GM12878 (cell line): ENCODE measurements at regions not wholly inside any gene's neighbourhood (a gene's known extent, or its start where the extent isn't known, plus 50 kb on each side); places are given as distances from the start of the nearest gene placed in this dataset.

Source experiments
- ATAC-seq: fragments of 200-7000 bp; cut with Tn5 transposase; 3 replicates; pipeline ENCODE4 v1.9.1; 2020; ENCODE audit warnings: mild to moderate bottlenecking, moderate library complexity
- BruUV-seq: library from RNA; stranded (reverse); fragments of 400-500 nt; replicated peaks from 2 replicates; lab custom pipeline; 2021; lab: Mats Ljungman, UMichigan
- CTCF ChIA-PET: fragments of 300-600 bp; sonication (Branson Sonifier 250); formaldehyde crosslinking; extraction: SDS; loops from one replicate; lab custom pipeline; 2021; ENCODE audit warnings: inconsistent platforms; lab: Yijun Ruan, JAX
- POLR2A ChIA-PET: fragments of 350-600 bp; formaldehyde crosslinking; extraction: SDS; loops from one replicate; lab custom pipeline; 2021; ENCODE audit warnings: inconsistent platforms; lab: Charles Lee
- RAD21 ChIA-PET: fragments of 300-600 bp; sonication (Branson Sonifier 250); formaldehyde crosslinking; loops from one replicate; lab custom pipeline; 2023; ENCODE audit warnings: antibody characterized with exemption; ENCODE audit not compliant: unreplicated experiment; lab: Charles Lee
- SMC1A ChIA-PET: fragments of 300-600 bp; sonication (Branson Sonifier 250); formaldehyde crosslinking; loops from one replicate; lab custom pipeline; 2023; ENCODE audit not compliant: unreplicated experiment, uncharacterized antibody; lab: Charles Lee
- DNase-seq: peaks from one replicate; pipeline ENCODE4 v3.0.0-alpha.2; 2011; ENCODE audit warnings: low read depth, low spot score
- FAIRE-seq: peaks from 3 replicates; lab custom pipeline; 2011; peaks lifted over from hg19 to GRCh38; lab: Jason Lieb, UNC
- H2AFZ ChIP-seq: 2 replicates; pipeline ENCODE4 v1.6.0; 2011; ENCODE audit warnings: low read depth, low read length, control low read depth; ENCODE audit not compliant: control insufficient read depth
- H3K27ac ChIP-seq: 2 replicates; pipeline ENCODE4 v1.5.1; 2011; ENCODE audit warnings: control low read depth; ENCODE audit not compliant: control insufficient read depth, insufficient read depth
- H3K27me3 ChIP-seq, 2 experiments: replicated peaks in 1 of 2; 2 replicates each; pipeline versions ENCODE4 v1.6.0 to v1.6.1; 2011; ENCODE audit warnings: low read length in 1 of 2; ENCODE audit not compliant: control insufficient read depth in 2 of 2, insufficient read depth in 2 of 2
- H3K36me3 ChIP-seq, 2 experiments: 2 replicates each; pipeline ENCODE4 v1.5.1; 2011; ENCODE audit warnings: low read length in 1 of 2; ENCODE audit not compliant: control insufficient read depth in 2 of 2, insufficient read depth in 2 of 2
- H3K4me1 ChIP-seq: 2 replicates; pipeline ENCODE4 v1.6.1; 2011; ENCODE audit warnings: mild to moderate bottlenecking, low read length, moderate library complexity, mixed read lengths; ENCODE audit not compliant: control insufficient read depth, insufficient read depth
- H3K4me2 ChIP-seq: 2 replicates; pipeline ENCODE4 v1.6.0; 2011; ENCODE audit warnings: control low read depth; ENCODE audit not compliant: control insufficient read depth, insufficient read depth
- H3K4me3 ChIP-seq: fragments of 200-600 bp; sonication (generic); 2 replicates; pipeline ENCODE4 v1.5.1; 2016
- H3K79me2 ChIP-seq: 2 replicates; pipeline ENCODE4 v1.6.0; 2011; ENCODE audit warnings: low read length; ENCODE audit not compliant: control insufficient read depth, insufficient read depth
- H3K9ac ChIP-seq: 2 replicates; pipeline ENCODE4 v1.8.0; 2011; ENCODE audit warnings: low read length, control low read depth, mixed read lengths; ENCODE audit not compliant: control insufficient read depth, insufficient read depth
- H3K9me3 ChIP-seq: replicated peaks from 3 replicates; pipeline ENCODE4 v1.5.1; 2011; ENCODE audit warnings: mild to moderate bottlenecking, low read length; ENCODE audit not compliant: control insufficient read depth, insufficient read depth
- H4K20me1 ChIP-seq: 2 replicates; pipeline ENCODE4 v1.6.0; 2011; ENCODE audit not compliant: control insufficient read depth, insufficient read depth
- ATF7 ChIP-seq: fragments of 450-650 bp; IDR thresholded peaks from 2 replicates; pipeline ENCODE4 v1.6.1; 2016; ENCODE audit warnings: low read depth, mild to moderate bottlenecking
- CEBPZ ChIP-seq: fragments of 150-350 bp; IDR thresholded peaks from 2 replicates; pipeline ENCODE4 v1.6.1; 2016; ENCODE audit warnings: low read depth, low read length
- CREB1 ChIP-seq: IDR thresholded peaks from 2 replicates; pipeline ENCODE4 v1.6.1; 2012; ENCODE audit warnings: low read depth, mild to moderate bottlenecking, inconsistent platforms
- ESRRA ChIP-seq: IDR thresholded peaks from 2 replicates; pipeline ENCODE4 v1.6.1; 2012; ENCODE audit warnings: mild to moderate bottlenecking, low read length, improper control_type of control experiment
- EZH2 ChIP-seq: IDR thresholded peaks from 2 replicates; pipeline ENCODE4 v1.6.1; 2012; ENCODE audit warnings: low read depth, mild to moderate bottlenecking, control low read depth, inconsistent platforms, low read length, borderline replicate concordance; ENCODE audit not compliant: control insufficient read depth
- HCFC1 ChIP-seq: fragments of 150-350 bp; IDR thresholded peaks from 2 replicates; pipeline ENCODE4 v1.6.1; 2014; ENCODE audit warnings: low read length
- MYC ChIP-seq: IDR thresholded peaks from 2 replicates; pipeline ENCODE4 v1.6.1; 2011; ENCODE audit warnings: mild to moderate bottlenecking, low read length, moderate library complexity, inconsistent platforms; ENCODE audit not compliant: insufficient read depth, insufficient replicate concordance, insufficient read length, severe bottlenecking
- NBN ChIP-seq: fragments of 450-650 bp; IDR thresholded peaks from 2 replicates; pipeline ENCODE4 v1.6.1; 2016
- NFXL1 ChIP-seq: fragments of 450-650 bp; IDR thresholded peaks from 2 replicates; pipeline ENCODE4 v1.6.1; 2017; ENCODE audit warnings: antibody characterized with exemption, mild to moderate bottlenecking, borderline replicate concordance
- POLR2A ChIP-seq: IDR thresholded peaks from 2 replicates; pipeline ENCODE4 v1.6.1; 2011; ENCODE audit warnings: low read depth, mild to moderate bottlenecking, low read length
- RELB ChIP-seq: fragments of 450-650 bp; IDR thresholded peaks from 2 replicates; pipeline ENCODE4 v1.6.1; 2017; ENCODE audit warnings: low read depth, mild to moderate bottlenecking, moderate library complexity
- SIX5 ChIP-seq: IDR thresholded peaks from 2 replicates; pipeline ENCODE4 v1.6.1; 2011; ENCODE audit warnings: mild to moderate bottlenecking, low read depth, low read length, moderate library complexity; ENCODE audit not compliant: severe bottlenecking
- SREBF1 ChIP-seq: IDR thresholded peaks from 2 replicates; pipeline ENCODE4 v1.6.1; 2012; ENCODE audit warnings: mild to moderate bottlenecking, low read length
- TAF1 ChIP-seq: IDR thresholded peaks from 2 replicates; pipeline ENCODE4 v1.6.1; 2011; ENCODE audit warnings: mild to moderate bottlenecking, low read depth, low read length, borderline replicate concordance
- WRNIP1 ChIP-seq: IDR thresholded peaks from 2 replicates; pipeline ENCODE4 v1.6.1; 2011; ENCODE audit warnings: low read depth, low read length, improper control_type of control experiment, borderline replicate concordance
- ZBTB4 ChIP-seq: fragments of 450-650 bp; formaldehyde crosslinking; IDR thresholded peaks from 2 replicates; pipeline ENCODE4 v1.4.0; 2022; ENCODE audit warnings: mild to moderate bottlenecking, moderate library complexity
- ZNF24 ChIP-seq: fragments of 450-650 bp; IDR thresholded peaks from 2 replicates; pipeline ENCODE4 v1.6.1; 2017; ENCODE audit warnings: antibody characterized with exemption, mild to moderate bottlenecking
- WGBS: methylation state at CpG from one replicate; pipeline ENCODE4 v1.1.6; 2016; ENCODE audit warnings: low lambda C conversion rate; ENCODE audit not compliant: insufficient replicate concordance, insufficient coverage; ENCODE audit errors: missing lambda C conversion rate; 5-methylcytosine and 5-hydroxymethylcytosine counted together
- in situ Hi-C: fragments of 300-500 bp; cut with MboI; formaldehyde crosslinking; loops from 9 replicates; pipeline ENCODE4 v1.14.3; 2018; ENCODE audit warnings: mixed read lengths
- intact Hi-C: fragments of 100-400 bp; cut with micrococcal nuclease; formaldehyde crosslinking; loops from one replicate; pipeline ENCODE4 v1.14.2; 2022; ENCODE audit not compliant: unreplicated experiment

GRCh38 chr20:7210910-7211309 lies 443.4 kb downstream of the BMP2 start (continued):
- TF ChIP-seq CEBPZ (no peak), RELB (no peak), EZH2 (no peak), ESRRA (no peak), POLR2A (no peak)
- TF ChIP-seq, all 136 proteins: peak for 0

- in situ Hi-C loops (no loop called here), intact Hi-C loops (no loop called here)
- no peak; the same call in 2 of the 3 replicates for ATAC-seq
- H3K4me2 ChIP-seq, result no peak overlapping the region
- H4K20me1 ChIP-seq, result no peaks in the 10 kb centered on the region
- no TSS peak for BruUV-seq
- POLR2A ChIA-PET, result no interaction called here
- FAIRE-seq, result no peak
- H3K36me3 ChIP-seq, result no peaks in the 10 kb centered on the region
- H3K9ac ChIP-seq, result no peak overlapping the region
- DNase-seq, result no peak
- no peak overlapping the region for H3K4me3 ChIP-seq
- H2AFZ ChIP-seq, result no peak overlapping the region
- SMC1A ChIA-PET, result no interaction called here
- no peaks in the 10 kb centered on the region for H3K9me3 ChIP-seq
- WGBS, result 10% methylated on average over 3 of the region's 3 CpGs
- CTCF ChIA-PET, result interaction anchor here (1.4 kb wide), 1 partner anchor 12 kb away, joined by 3 read pairs; no protein-coding TSS in a partner anchor
- RAD21 ChIA-PET, result no interaction called here
- no peak for TF ChIP-seq SIX5
- TF ChIP-seq ZNF24, result no peak
- TF ChIP-seq NBN, result no peak
- TF ChIP-seq HCFC1, result no peak
- no peak for TF ChIP-seq CREB1
- no peak for TF ChIP-seq MYC
- TF ChIP-seq ATF7, result no peak
- TF ChIP-seq SREBF1, result no peak
- TF ChIP-seq TAF1, result no peak
- TF ChIP-seq ZBTB4 (CRISPR knock-in tag), result no peak
- TF ChIP-seq NFXL1, result no peak
- no peak for TF ChIP-seq WRNIP1
- no peak overlapping the region for H3K27ac ChIP-seq
- H3K79me2 ChIP-seq, result no peaks in the 10 kb centered on the region
- no peaks in the 10 kb centered on the region for H3K27me3 ChIP-seq
- H3K4me1 ChIP-seq, result no peaks in the 10 kb centered on the region
Observed at GRCh38 chr20:7214081-7214740, 446.7 kb downstream of the BMP2 start.
